ENCODE measurements at regions not wholly inside any gene's neighbourhood (a gene's known extent, or its start where the extent isn't known, plus 50 kb on each side); places are given as distances from the start of the nearest gene placed in this dataset.
"Not testable (repeated sequence)": the region's sequence is repeated elsewhere in the genome, so short reads cannot be mapped to it uniquely, and the experiment has no call there.

GRCh38 chr17:51366866-51367265, 106.5 kb downstream of the UTP18 start:
- DNase-seq (no peak), ATAC-seq (no peak)
- H3K4me3 ChIP-seq (ENCODE audit: low read length): no peak overlapping the region
- H3K9me3 ChIP-seq (ENCODE audit: control insufficient read depth, low read length): no peaks in the 10 kb centered on the region
- no peak overlapping the region for H3K27ac ChIP-seq (ENCODE audit: low read length)
- intact Hi-C loops (cut with DNase I): no loop called here
- WGBS: 87% methylated on average over 3 of the region's 3 CpGs
- no peaks in the 10 kb centered on the region for H3K4me1 ChIP-seq (ENCODE audit: control insufficient read depth, insufficient read depth, low read length)
- no peaks in the 10 kb centered on the region for H3K27me3 ChIP-seq (ENCODE audit: control insufficient read depth, insufficient read depth)

GRCh38 chr17:51367836-51368235, 107.5 kb downstream of the UTP18 start:
- H3K4me1 ChIP-seq (ENCODE audit: control insufficient read depth, insufficient read depth, low read length); intact Hi-C loops (cut with DNase I): not testable (repeated sequence)
- 90% methylated on average over 1 of the region's 1 CpG for WGBS

DNA sequence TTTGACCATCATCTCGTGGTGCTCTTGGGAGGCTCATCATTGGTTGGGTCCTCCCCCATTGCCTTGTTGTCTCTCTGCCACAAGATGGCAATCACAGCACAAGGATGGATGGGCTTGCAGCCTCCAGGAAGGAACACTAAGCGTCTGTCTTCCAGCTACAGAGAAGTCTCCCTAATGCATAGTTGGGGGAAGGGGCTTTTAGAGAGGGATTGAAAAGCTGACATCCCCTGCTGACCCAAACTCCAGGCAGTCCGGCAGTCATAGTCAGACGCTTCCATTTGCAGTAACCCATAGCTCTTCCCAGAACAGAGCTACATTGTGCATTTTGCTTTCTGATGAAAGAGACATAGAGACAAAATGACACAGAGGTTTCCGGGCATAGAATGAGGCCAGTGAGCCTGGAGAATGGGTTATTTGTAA, 111.4 kb downstream of the UTP18 start:
- Histone ChIP-seq H3K4me3 (ENCODE audit: low read length) (no peak overlapping the region), H3K9me3 (ENCODE audit: control insufficient read depth, low read length) (no peaks in the 10 kb centered on the region), H3K27me3 (ENCODE audit: control insufficient read depth, insufficient read depth) (no peaks in the 10 kb centered on the region), H3K4me1 (ENCODE audit: control insufficient read depth, insufficient read depth, low read length) (no peaks in the 10 kb centered on the region), H3K27ac (ENCODE audit: low read length) (no peak overlapping the region)
- peak; percentile 83 to 93 for ATAC-seq
- intact Hi-C loops (cut with DNase I): loop anchor here in 3 of 4 donors (5.0 to 10.0 kb wide), 3 partner anchors 163 to 736 kb away; no protein-coding TSS in a partner anchor
- 20% methylated on average over 5 of the region's 5 CpGs for WGBS
- DNase-seq: peak in 2 of 3 donors; percentile 31 to 49

More at GRCh38 chr17:51367836-51368235, 107.5 kb downstream of the UTP18 start:
- not testable (repeated sequence) for H3K27me3 ChIP-seq (ENCODE audit: control insufficient read depth, insufficient read depth); H3K27ac ChIP-seq (ENCODE audit: low read length); DNase-seq; H3K9me3 ChIP-seq (ENCODE audit: control insufficient read depth, low read length); H3K4me3 ChIP-seq (ENCODE audit: low read length); ATAC-seq

- no peaks in the 10 kb centered on the region for H3K27me3 ChIP-seq (ENCODE audit: control insufficient read depth, insufficient read depth)
- H3K4me3 ChIP-seq (ENCODE audit: low read length): no peak overlapping the region
- H3K9me3 ChIP-seq (ENCODE audit: control insufficient read depth, low read length): no peaks in the 10 kb centered on the region
- DNase-seq (peak; percentile 32 to 64 (median 49)), ATAC-seq (peak; percentile 82 to 84)
- H3K27ac ChIP-seq (ENCODE audit: low read length): peak overlapping the region; percentile 9
- intact Hi-C loops (cut with DNase I): loop anchor here in 3 of 4 donors (5.0 to 10.0 kb wide), 3 partner anchors 162 to 735 kb away; no protein-coding TSS in a partner anchor
- WGBS: 56% methylated on average over 5 of the region's 5 CpGs
- no peaks in the 10 kb centered on the region for H3K4me1 ChIP-seq (ENCODE audit: control insufficient read depth, insufficient read depth, low read length)
Observed at GRCh38 chr17:51372345-51373004, 112.1 kb downstream of the UTP18 start.

GRCh38 chr17:51373489-51374152, 113.3 kb downstream of the UTP18 start:
- Histone ChIP-seq H3K9me3 (ENCODE audit: control insufficient read depth, low read length) (no peaks in the 10 kb centered on the region), H3K4me3 (ENCODE audit: low read length) (no peak overlapping the region), H3K27me3 (ENCODE audit: control insufficient read depth, insufficient read depth) (no peaks in the 10 kb centered on the region), H3K4me1 (ENCODE audit: control insufficient read depth, insufficient read depth, low read length) (no peaks in the 10 kb centered on the region), H3K27ac (ENCODE audit: low read length) (no peak overlapping the region)
- ATAC-seq (no peak), DNase-seq (no peak)
- WGBS: 83% methylated on average over 4 of the region's 4 CpGs
- intact Hi-C loops (cut with DNase I): loop anchor here in 3 of 4 donors (5.0 to 10.0 kb wide), 3 partner anchors 161 to 734 kb away; no protein-coding TSS in a partner anchor

GRCh38 chr17:51374209-51374608, 113.9 kb downstream of the UTP18 start:
- WGBS: 65% methylated on average over 4 of the region's 4 CpGs
- Histone ChIP-seq H3K27ac (ENCODE audit: low read length) (no peak overlapping the region), H3K4me1 (ENCODE audit: control insufficient read depth, insufficient read depth, low read length) (no peaks in the 10 kb centered on the region), H3K27me3 (ENCODE audit: control insufficient read depth, insufficient read depth) (no peaks in the 10 kb centered on the region), H3K4me3 (ENCODE audit: low read length) (no peak overlapping the region), H3K9me3 (ENCODE audit: control insufficient read depth, low read length) (no peaks in the 10 kb centered on the region)
- intact Hi-C loops (cut with DNase I): loop anchor here in 3 of 4 donors (5.0 to 10.0 kb wide), 3 partner anchors 161 to 733 kb away; no protein-coding TSS in a partner anchor
- DNase-seq: no peak
- ATAC-seq: no peak

GRCh38 chr17:51375771-51376170, 115.4 kb downstream of the UTP18 start:
- DNase-seq (no peak), ATAC-seq (no peak)
- Histone ChIP-seq H3K4me1 (ENCODE audit: control insufficient read depth, insufficient read depth, low read length) (no peaks in the 10 kb centered on the region), H3K9me3 (ENCODE audit: control insufficient read depth, low read length) (no peaks in the 10 kb centered on the region), H3K27me3 (ENCODE audit: control insufficient read depth, insufficient read depth) (no peaks in the 10 kb centered on the region), H3K4me3 (ENCODE audit: low read length) (no peak overlapping the region), H3K27ac (ENCODE audit: low read length) (no peak overlapping the region)
- WGBS: 80% methylated on average over 3 of the region's 3 CpGs
- intact Hi-C loops (cut with DNase I): loop anchor here in 2 of 4 donors (10.0 kb wide), 2 partner anchors 159 to 169 kb away; no protein-coding TSS in a partner anchor

- Histone ChIP-seq H3K27ac (ENCODE audit: low read length) (no peak overlapping the region), H3K4me1 (ENCODE audit: control insufficient read depth, insufficient read depth, low read length) (no peaks in the 10 kb centered on the region), H3K4me3 (ENCODE audit: low read length) (no peak overlapping the region), H3K27me3 (ENCODE audit: control insufficient read depth, insufficient read depth) (no peaks in the 10 kb centered on the region), H3K9me3 (ENCODE audit: control insufficient read depth, low read length) (no peaks in the 10 kb centered on the region)
- DNase-seq (no peak), ATAC-seq (no peak)
- intact Hi-C loops (cut with DNase I): loop anchor here in 2 of 4 donors (10.0 kb wide), 2 partner anchors 158 to 168 kb away; no protein-coding TSS in a partner anchor
- WGBS: 86% methylated on average over 1 of the region's 1 CpG
Observed at GRCh38 chr17:51376739-51377138, 116.4 kb downstream of the UTP18 start.

DNA sequence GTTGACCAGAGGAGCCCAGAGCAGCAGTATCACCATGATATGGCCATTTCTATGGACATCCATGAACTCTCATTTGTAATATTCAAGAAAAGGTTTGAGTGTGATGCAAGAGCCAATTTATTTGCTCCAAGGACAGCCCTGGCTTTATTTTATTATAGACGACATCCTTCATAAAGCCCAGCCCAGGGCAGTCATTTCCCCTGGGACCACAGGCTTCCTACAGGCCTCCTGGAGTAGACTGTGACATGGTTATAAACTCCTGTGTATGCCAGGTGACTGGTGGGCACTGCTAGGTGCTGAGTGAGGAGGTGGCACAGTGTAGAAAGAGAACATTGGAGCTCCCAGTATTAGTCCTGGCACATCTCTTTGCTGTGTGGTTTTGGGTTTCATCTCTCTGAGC, 120.9 kb downstream of the UTP18 start:
- intact Hi-C loops (cut with DNase I): no loop called here
- DNase-seq: no peak
- Histone ChIP-seq H3K9me3 (ENCODE audit: control insufficient read depth, low read length) (no peaks in the 10 kb centered on the region), H3K27me3 (ENCODE audit: control insufficient read depth, insufficient read depth) (no peaks in the 10 kb centered on the region), H3K27ac (ENCODE audit: low read length) (no peak overlapping the region), H3K4me3 (ENCODE audit: low read length) (no peak overlapping the region), H3K4me1 (ENCODE audit: control insufficient read depth, insufficient read depth, low read length) (no peaks in the 10 kb centered on the region)
- WGBS: 53% methylated on average over 1 of the region's 1 CpG
- ATAC-seq: no peak

DNA sequence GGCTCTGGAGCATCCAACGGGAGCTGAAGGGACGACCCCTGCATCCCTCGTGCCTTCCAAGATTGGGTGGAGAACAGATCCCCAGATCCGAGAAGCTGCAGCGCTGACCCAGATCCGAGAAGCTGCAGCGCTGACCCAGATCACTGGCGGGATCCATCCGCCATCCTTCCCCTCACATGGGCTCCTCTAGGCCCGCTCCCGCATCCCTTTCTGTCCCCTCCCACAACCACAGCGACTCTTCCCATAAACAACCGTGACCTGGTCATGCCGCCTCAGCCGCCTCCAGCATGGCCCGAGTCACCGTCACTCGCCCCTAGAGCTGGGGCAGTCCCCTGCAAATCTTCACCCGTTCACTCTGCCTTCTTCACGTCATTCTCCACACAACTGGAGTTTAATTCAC, 124.9 kb downstream of the UTP18 start:
- no peak for DNase-seq
- ATAC-seq: no peak
- Histone ChIP-seq H3K9me3 (ENCODE audit: control insufficient read depth, low read length) (no peaks in the 10 kb centered on the region), H3K27me3 (ENCODE audit: control insufficient read depth, insufficient read depth) (no peaks in the 10 kb centered on the region), H3K4me3 (ENCODE audit: low read length) (no peak overlapping the region), H3K27ac (ENCODE audit: low read length) (no peak overlapping the region), H3K4me1 (ENCODE audit: control insufficient read depth, insufficient read depth, low read length) (no peaks in the 10 kb centered on the region)
- intact Hi-C loops (cut with DNase I): no loop called here
- WGBS: 91% methylated on average over 20 of the region's 20 CpGs

- DNase-seq: no peak
- no peaks in the 10 kb centered on the region for H3K4me1 ChIP-seq (ENCODE audit: control insufficient read depth, insufficient read depth, low read length)
- intact Hi-C loops (cut with DNase I): no loop called here
- peaks cover 2% of the 10 kb centered on the region for H3K27me3 ChIP-seq (ENCODE audit: control insufficient read depth, insufficient read depth)
- WGBS: 83% methylated on average over 4 of the region's 4 CpGs
- ATAC-seq: no peak
- H3K4me3 ChIP-seq (ENCODE audit: low read length): no peak overlapping the region
- no peaks in the 10 kb centered on the region for H3K9me3 ChIP-seq (ENCODE audit: control insufficient read depth, low read length)
- H3K27ac ChIP-seq (ENCODE audit: low read length): no peak overlapping the region
Observed at GRCh38 chr17:51387582-51387981, 127.2 kb downstream of the UTP18 start.

All from right cardiac atrium (tissue), 5 donors.